SW480 (cell line): ENCODE measurements at regions not wholly inside any gene's neighbourhood (a gene's known extent, or its start where the extent isn't known, plus 50 kb on each side); places are given as distances from the start of the nearest gene placed in this dataset.

ENCODE experiments used
- DNase-seq: peaks from one replicate; pipeline ENCODE4 v3.0.0-alpha.2; 2016; ENCODE audit warnings: low spot score

DNA sequence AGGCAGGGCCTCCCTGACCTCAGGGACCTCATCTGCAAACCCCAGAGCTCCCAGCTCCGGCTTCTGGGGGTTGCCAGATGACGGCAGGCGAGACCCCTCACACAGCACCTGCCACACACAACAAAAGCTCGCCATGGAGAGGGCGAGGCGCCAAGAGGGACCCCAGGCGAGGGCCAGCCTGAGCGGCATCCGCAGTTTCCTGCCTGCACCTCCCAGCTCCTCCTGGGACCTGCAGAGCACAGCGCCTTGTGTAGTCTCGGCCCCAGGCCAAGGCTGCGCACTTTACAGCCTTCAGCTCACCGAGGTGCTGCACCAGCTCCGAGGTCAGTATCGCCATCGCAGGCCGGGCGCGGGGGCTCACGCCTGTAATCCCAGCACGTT lies 82.4 kb upstream of the ADAMTS2 start:
- DNase-seq: no peak

DNA sequence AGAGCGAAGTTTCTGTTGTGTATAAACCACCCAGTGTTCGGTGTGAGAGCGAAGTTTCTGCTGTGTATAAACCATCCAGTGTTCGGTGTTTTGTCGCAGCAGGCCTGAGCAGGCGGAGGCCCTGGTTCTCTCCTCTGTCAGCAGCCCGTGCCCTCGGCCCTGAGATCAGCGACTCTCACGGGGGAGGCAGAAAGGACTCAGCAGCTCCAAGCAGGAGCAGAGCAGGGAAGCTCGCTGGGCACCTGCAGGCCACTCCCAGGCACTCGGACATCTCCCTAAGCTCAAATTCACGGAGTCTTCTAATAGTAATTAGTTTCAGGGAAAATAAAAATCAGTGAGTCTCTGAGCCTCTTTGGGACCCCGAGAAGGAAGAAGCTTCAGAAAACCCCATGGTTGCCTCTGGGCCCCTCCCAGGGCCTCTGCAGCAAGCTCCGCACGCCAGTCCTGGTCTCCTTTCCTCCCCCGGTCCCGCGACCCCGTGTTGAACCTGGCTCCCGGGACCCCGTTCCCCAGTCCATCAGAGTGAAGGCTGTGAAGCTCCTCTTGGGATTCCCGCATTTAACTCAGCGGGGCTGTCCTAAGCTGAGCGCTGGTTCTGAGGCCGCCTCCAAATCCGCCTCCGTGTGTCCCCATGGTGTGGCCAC lies 81.9 kb upstream of the ADAMTS2 start:
- DNase-seq: no peak

DNA sequence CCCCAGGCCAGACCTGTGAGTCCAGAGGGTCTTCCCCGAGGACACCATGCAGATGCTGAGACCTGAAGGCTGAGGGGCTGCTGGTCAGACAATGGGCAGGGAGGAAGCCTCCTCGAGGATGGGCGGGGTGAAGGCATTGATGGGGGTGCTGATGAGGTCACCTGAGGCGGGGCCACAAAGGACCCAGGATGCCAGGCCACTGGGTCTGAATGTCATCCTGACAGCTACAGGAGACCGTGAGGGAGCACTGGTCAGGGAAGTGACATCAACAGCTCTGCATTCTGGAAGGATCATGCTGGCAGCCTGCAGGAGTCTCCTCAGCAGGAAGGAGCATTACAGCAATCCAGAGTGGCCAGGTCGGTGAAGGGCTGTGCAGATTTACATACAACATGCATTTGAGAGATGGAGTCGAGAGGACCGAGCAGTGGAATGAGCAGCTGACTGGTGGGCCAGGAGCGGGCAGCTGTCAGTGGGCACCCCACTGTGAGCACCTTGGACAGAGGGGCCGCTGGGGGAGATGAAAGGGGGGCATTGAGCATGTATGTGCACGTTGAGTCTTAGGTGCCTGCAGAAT lies 77.7 kb upstream of the ADAMTS2 start:
- no peak for DNase-seq

DNA sequence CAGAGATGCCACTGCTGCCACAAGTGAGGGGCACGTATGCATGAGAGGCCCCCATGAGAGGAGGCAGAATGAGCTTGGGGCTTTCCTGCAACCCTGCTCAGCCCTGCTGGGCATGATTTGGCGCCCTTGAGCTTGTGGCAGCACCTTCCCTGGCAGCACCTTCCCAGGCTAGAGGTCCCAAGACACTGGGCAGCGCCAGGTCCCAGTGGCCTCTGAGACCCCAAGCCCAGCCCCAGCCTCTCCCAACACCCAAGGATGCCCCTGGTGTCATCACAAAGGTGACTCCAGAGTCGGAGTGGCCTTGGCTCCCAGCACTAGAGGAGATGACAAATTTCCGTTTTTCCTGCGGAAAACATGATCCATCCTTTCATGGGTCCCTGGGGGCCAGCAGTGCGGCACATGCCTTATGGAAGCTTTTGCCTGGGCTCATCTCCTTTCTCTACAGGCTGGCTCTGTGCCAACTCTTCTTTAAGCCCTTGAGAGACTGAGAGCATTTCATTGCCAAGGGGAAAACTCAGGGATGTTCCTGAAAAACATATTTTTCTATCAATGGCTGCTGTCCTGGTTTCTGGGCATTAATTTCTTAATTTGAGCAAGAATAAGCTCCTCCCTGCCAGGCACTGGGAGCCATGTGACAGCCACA lies 77.1 kb upstream of the ADAMTS2 start:
- DNase-seq: no peak

DNA sequence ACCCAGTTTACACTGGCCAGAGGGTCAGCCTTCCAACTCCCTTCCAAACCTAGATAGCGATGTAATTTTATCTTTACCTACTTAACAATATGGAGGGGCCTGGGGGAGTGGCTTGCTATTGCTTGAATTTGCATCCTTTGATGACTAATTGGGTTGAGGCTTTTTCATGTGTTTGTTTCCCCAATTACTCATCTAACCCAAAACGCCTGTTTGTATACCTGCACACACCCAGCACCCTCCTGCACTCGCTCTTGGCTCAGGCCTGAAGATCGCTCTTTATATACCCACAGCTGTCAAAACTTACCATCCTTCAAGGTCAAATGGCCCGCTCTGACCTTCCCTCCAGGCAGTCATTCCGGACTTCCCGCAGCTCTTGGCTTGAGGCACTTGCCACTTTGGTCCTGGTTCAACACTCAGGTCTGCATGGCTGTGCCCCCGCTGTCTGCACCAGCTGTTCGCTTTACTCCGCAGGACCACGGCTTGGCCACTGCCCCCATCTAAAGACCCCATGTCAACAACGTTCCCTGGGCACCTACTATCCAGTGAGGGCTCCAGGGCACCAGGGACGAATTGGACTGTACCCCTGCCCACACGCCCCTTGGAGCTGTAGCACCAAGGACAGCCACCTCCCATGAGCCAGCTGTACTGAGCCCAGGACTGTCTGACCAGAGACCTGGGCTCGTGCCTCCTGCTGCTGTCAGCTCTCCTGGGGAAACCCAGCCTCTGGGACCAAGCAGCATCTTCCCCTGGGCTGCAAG lies 76.1 kb upstream of the ADAMTS2 start:
- peak; percentile 49 for DNase-seq

DNA sequence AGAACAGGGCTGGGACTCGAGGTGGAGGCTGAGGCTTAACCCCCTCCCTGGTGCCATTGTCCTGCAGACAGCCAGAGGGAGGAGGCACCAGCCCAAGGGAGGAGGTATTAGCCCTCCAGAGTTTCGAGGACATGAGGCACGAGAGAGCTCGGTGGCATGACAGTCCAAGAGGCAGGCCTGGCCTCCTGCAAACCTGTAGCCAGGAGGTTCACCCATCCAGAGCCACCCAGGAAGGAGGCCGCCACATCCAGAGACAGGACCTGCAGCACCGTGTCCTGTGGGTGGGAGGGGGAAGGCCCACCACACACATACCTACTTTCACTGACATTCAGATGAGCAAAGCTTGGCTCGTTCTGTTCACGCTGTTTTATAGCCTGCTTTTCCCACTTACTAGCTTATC lies 75.2 kb upstream of the ADAMTS2 start:
- no peak for DNase-seq

- DNase-seq: no peak
These were observed 73.7 kb upstream of the ADAMTS2 start for GRCh38 chr5:179418972-179419371.

GRCh38 chr5:179417696-179418095 lies 72.4 kb upstream of the ADAMTS2 start:
- no peak for DNase-seq

GRCh38 chr5:179417016-179417415 lies 71.8 kb upstream of the ADAMTS2 start:
- DNase-seq: no peak

GRCh38 chr5:179416114-179416822 lies 71.0 kb upstream of the ADAMTS2 start:
- no peak for DNase-seq

DNA sequence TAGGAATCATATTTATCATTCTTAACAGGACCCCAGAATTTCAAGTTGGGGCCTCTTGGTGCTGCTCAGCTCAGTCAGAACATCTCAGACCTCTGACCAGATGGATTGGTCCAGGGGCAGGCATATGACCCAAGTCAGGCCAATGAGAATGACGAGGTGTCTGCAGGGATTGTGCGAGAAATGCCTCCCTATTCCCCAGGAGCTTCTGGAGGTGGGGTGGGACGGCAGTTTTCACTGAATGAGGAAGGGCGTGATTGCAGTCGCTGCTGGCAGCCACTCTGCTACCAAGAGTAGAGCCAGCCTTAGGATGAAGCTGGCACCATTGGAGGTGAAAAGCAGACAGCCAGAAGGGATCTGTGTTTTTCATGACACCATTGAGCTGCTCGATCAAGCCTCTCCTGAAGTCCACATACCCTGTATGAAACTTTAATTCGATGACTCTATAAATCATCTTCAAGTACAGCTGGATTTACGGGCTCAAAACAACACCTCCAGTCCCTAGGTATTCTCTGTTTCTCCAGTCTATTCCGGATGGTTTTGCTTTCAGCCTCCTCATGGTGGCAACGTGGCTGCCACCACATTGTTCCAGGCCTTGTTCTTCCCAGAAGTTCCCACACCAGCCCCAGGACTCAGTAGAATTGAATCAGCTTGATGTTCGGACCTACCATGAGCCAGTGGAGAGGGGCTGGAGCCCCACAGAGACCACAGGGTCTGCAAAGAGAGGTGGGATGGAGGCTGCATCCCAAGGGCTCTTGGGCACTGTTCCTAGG lies 70.2 kb upstream of the ADAMTS2 start:
- DNase-seq: no peak

DNA sequence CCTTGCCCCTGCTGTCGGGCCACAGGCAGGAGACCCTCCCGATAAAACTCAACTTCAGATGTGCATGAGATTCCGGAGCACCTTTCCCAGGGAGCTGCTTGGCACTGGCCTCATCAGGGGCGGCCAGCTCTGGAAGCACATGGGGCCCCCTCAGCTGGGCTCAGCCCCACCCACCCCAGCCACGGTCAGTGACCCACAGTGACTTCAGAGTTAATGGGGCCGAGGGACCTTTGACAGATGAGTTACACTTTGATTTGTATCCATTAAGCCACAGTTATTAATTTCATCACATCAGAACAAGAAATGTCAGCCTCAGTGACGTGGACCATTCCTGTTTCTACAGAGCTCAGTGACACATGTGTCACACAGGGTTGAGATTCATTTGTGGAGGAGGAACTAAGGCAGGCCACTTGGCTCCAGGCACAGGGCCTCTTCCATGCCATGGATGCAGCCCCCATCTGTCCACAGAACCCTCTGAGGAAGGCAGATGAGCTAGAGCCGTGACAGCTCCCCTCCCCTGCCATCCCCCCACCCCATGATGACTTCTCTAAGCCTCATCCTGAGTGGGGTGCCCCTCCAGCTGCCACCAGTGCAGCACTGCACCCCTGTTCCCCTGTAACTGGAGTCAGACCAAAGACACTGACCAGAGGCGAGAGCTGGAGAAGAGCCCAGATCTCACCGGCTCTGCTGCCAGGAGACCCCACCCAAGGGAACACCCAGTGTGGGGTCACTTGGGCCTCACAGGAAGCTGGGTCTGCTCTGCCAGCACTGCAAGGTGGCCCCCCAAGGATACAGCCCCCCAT lies 69.4 kb upstream of the ADAMTS2 start:
- no peak for DNase-seq

GRCh38 chr5:179413711-179414458 lies 68.6 kb upstream of the ADAMTS2 start:
- no peak for DNase-seq

- DNase-seq: no peak
These were observed 67.9 kb upstream of the ADAMTS2 start for GRCh38 chr5:179413086-179413690.

DNA sequence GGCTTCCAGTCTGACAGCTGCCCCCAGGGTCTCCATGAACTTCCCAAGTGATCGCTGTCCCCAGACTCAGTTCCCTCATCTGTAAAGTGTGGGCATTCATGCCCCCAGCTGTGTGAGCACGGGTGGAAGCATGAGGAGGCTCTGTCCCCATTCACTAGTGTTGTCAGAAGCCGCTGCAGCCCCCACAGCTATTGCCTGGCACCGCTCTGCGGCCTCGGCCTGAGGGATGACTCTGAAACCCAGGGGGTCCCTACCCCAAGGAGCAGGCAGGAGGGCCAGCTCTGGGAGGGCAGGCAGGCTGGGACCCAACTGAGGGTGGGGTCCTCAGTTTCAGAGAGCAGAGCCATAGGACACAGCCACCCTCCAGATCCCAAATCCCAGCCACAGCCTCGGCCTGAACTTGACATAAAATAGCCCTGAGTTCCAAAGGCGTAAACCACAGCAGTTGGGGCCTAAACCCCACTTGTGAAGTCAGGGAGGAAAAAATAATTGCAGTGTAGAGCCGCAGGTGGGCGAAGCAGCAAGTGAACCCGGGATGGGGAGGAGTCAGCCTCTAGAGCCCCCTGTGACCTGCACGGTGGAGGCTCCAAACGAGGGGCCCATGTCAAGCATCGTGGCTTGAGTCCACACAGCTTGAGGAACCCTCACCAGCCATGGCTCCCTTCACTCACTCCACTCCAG lies 66.0 kb upstream of the ADAMTS2 start:
- DNase-seq: no peak

GRCh38 chr5:179410291-179411160 lies 65.3 kb upstream of the ADAMTS2 start:
- no peak for DNase-seq

- DNase-seq: no peak
These were observed 64.5 kb upstream of the ADAMTS2 start for GRCh38 chr5:179409806-179410205.

- DNase-seq: no peak
These were observed 63.4 kb upstream of the ADAMTS2 start for GRCh38 chr5:179408611-179409010.
